Activated B cell treated with CpG ODN at 0.5 μM for 24 hours (primary cell): ENCODE measurements at regions not wholly inside any gene's neighbourhood (a gene's known extent, or its start where the extent isn't known, plus 50 kb on each side); places are given as distances from the start of the nearest gene placed in this dataset.

Experiments
- ATAC-seq: fragments of 200-7000 bp; cut with Tn5 transposase; one replicate; pipeline ENCODE4 v1.10.0; 2021; ENCODE audit warnings: low read depth, mild to moderate bottlenecking, moderate library complexity
- CTCF ChIA-PET: fragments of 350-600 bp; sonication (Branson Sonifier 250); formaldehyde crosslinking; loops from one replicate; lab custom pipeline; 2021; ENCODE audit warnings: antibody characterized with exemption; lab: Charles Lee
- POLR2A ChIA-PET: fragments of 350-600 bp; sonication (Branson Sonifier 250); formaldehyde crosslinking; loops from one replicate; lab custom pipeline; 2021; ENCODE audit warnings: antibody characterized with exemption; lab: Charles Lee
- DNase-seq: peaks from one replicate; pipeline ENCODE4 v3.0.0; 2022
- H3K27ac Mint-ChIP-seq: one replicate; pipeline ENCODE4 v1.8.0; 2020; ENCODE audit warnings: mixed read lengths
- H3K27me3 Mint-ChIP-seq: one replicate; pipeline ENCODE4 v1.8.0; 2021; ENCODE audit warnings: mixed read lengths
- H3K36me3 Mint-ChIP-seq: one replicate; pipeline ENCODE4 v1.8.0; 2021; ENCODE audit warnings: low read depth, mixed read lengths
- H3K4me1 Mint-ChIP-seq: one replicate; pipeline ENCODE4 v1.8.0; 2021; ENCODE audit warnings: mixed read lengths
- H3K4me3 Mint-ChIP-seq: one replicate; pipeline ENCODE4 v1.8.0; 2020; ENCODE audit warnings: mild to moderate bottlenecking, mixed read lengths
- H3K9me3 Mint-ChIP-seq: one replicate; pipeline ENCODE4 v1.8.0; 2020; ENCODE audit warnings: mixed read lengths
- intact Hi-C: fragments of 100-400 bp; cut with micrococcal nuclease; formaldehyde crosslinking; loops from one replicate; pipeline ENCODE4 v1.15.1; 2024
- TF ChIP-seq, protein P1 (sequence below): fragments of 200-600 bp; IDR thresholded peaks from one replicate; pipeline ENCODE4 v1.8.0; 2022; ENCODE audit warnings: antibody characterized with exemption, mild to moderate bottlenecking

DNA sequence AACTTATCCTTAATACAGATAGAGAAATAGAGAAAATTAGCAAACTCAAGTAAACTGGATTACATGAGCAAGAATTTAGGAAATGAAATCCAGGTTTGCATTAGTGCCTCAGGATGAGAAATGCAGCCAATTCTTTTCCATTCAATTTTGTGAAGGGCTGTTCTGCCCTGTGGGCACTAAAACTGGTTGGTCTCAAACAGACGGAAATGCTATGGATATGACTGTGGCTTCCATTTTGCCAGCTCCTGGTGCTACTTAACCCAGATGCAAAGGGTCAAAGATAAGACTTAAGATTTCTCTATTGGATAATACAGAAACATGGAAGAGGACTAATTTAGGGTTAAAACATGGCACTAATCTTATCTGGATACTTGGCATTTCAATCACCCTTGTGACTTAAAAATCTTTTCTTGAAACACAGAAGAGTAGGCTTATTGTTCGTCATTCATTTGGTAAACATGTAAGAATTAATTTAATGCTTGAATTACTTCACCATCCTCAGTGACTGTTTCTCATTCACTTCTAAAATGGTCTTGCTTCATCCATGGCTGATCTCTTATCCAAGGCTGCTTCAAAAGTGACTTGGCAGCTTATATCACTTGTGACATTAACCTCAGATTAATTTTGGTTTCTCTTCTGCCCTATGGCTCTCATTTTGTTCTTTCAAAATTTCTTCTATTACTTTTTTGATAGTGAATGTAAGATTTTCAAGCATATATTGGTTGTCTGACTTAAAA is 1008.7 kb downstream of the GLUD2 start:
- TF ChIP-seq, protein P1, sequence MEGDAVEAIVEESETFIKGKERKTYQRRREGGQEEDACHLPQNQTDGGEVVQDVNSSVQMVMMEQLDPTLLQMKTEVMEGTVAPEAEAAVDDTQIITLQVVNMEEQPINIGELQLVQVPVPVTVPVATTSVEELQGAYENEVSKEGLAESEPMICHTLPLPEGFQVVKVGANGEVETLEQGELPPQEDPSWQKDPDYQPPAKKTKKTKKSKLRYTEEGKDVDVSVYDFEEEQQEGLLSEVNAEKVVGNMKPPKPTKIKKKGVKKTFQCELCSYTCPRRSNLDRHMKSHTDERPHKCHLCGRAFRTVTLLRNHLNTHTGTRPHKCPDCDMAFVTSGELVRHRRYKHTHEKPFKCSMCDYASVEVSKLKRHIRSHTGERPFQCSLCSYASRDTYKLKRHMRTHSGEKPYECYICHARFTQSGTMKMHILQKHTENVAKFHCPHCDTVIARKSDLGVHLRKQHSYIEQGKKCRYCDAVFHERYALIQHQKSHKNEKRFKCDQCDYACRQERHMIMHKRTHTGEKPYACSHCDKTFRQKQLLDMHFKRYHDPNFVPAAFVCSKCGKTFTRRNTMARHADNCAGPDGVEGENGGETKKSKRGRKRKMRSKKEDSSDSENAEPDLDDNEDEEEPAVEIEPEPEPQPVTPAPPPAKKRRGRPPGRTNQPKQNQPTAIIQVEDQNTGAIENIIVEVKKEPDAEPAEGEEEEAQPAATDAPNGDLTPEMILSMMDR: no peak
- Mint-ChIP-seq H3K4me1 (no peaks in the 10 kb centered on the region), H3K27me3 (no peaks in the 10 kb centered on the region), H3K9me3 (no peaks in the 10 kb centered on the region), H3K4me3 (no peak overlapping the region), H3K36me3 (no peaks in the 10 kb centered on the region), H3K27ac (no peak overlapping the region)
- ChIA-PET CTCF (no interaction called here), POLR2A (no interaction called here)
- DNase-seq (no peak), ATAC-seq (no peak)
- intact Hi-C loops: no loop called here

- ChIA-PET CTCF (no interaction called here), POLR2A (no interaction called here)
- H3K27ac Mint-ChIP-seq: no peak overlapping the region
- ATAC-seq: no peak
- H3K4me3 Mint-ChIP-seq: no peak overlapping the region
- intact Hi-C loops: no loop called here
- H3K4me1 Mint-ChIP-seq: no peaks in the 10 kb centered on the region
- H3K9me3 Mint-ChIP-seq: peaks cover 2% of the 10 kb centered on the region
- no peaks in the 10 kb centered on the region for H3K27me3 Mint-ChIP-seq
- H3K36me3 Mint-ChIP-seq: no peaks in the 10 kb centered on the region
- TF ChIP-seq, protein P1: no peak
- DNase-seq: no peak
Measured at GRCh38 chrX:122076241-122076640, 1028.8 kb downstream of the GLUD2 start.

DNA sequence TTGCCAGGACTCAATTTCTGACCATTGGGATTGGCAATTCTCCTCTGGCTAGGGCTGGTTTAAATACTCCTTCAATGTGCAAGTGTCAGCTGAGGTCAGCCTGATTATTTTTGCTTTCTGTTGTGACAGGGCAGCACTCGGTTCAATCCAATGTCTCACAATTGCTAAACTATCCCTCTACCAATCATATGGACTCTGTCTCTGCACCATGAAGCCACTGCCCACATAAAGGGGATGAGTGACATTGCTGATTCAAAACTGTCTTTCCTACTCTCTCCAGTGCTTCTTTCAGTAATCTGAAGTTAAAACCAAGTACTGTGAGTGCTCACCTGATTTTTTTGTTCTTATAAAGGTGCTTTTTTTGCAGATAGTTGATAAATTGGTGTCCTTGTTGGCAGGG is 1030.7 kb downstream of the GLUD2 start:
- H3K9me3 Mint-ChIP-seq: no peaks in the 10 kb centered on the region
- intact Hi-C loops: no loop called here
- H3K36me3 Mint-ChIP-seq: no peaks in the 10 kb centered on the region
- ATAC-seq: no peak
- H3K27me3 Mint-ChIP-seq: no peaks in the 10 kb centered on the region
- ChIA-PET POLR2A (no interaction called here), CTCF (no interaction called here)
- TF ChIP-seq, protein P1: no peak
- no peaks in the 10 kb centered on the region for H3K4me1 Mint-ChIP-seq
- H3K4me3 Mint-ChIP-seq: no peak overlapping the region
- H3K27ac Mint-ChIP-seq: no peak overlapping the region
- DNase-seq: no peak

DNA sequence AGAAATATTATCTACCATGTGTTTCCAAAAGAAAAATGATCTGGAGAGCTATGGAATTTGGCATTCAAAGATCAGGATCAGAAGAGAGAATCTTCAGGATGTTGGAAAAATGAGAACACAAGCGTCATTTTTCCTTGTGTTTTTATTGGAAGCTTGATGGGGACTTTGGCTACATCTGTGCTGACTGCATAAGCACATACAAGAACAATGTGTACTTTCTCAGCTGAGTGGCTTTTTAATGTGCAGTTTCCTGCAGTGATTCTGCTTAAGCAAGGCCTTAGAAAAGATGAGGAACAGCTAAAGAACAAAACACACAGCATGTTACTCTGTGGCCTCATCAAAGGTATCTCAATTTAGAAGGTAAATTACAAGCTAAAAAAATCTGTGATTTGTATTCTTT is 1039.9 kb downstream of the GLUD2 start:
- POLR2A ChIA-PET: no interaction called here
- TF ChIP-seq, protein P1: no peak

DNA sequence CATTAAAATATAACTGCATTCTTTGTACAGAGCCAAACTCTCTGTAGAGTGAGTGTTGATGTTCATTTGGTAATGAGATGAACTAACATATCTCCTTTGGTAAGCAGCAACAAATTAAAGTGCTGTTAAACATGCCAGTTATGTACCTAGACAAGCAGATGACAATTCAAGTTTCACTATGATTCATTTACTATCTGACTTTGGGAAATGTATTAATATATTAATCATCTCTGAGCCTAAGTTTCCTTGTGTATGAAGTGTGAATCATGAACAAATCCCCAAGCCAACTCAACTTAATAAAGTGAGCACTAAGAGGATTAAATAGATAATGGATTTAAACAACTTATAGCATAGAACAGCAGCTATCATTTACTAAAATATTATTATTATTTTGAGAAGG is 1044.2 kb downstream of the GLUD2 start:
- intact Hi-C loops: no loop called here
- TF ChIP-seq, protein P1: no peak
- Mint-ChIP-seq H3K36me3 (no peaks in the 10 kb centered on the region), H3K4me1 (no peaks in the 10 kb centered on the region), H3K27me3 (no peaks in the 10 kb centered on the region), H3K27ac (no peak overlapping the region), H3K9me3 (peaks cover under 1% of the 10 kb centered on the region), H3K4me3 (no peak overlapping the region)
- DNase-seq: no peak
- CTCF ChIA-PET: no interaction called here
- POLR2A ChIA-PET: no interaction called here
- ATAC-seq: no peak

More for the DNA sequence above, 1039.9 kb downstream of the GLUD2 start:
- Mint-ChIP-seq H3K4me3 (no peak overlapping the region), H3K9me3 (no peaks in the 10 kb centered on the region), H3K36me3 (no peaks in the 10 kb centered on the region), H3K27ac (no peak overlapping the region), H3K27me3 (no peaks in the 10 kb centered on the region), H3K4me1 (no peaks in the 10 kb centered on the region)
- ATAC-seq (no peak), DNase-seq (no peak)
- intact Hi-C loops: no loop called here
- CTCF ChIA-PET: no interaction called here
